Brain microvascular endothelial cell (primary cell): ENCODE measurements at regions not wholly inside any gene's neighbourhood (a gene's known extent, or its start where the extent isn't known, plus 50 kb on each side); places are given as distances from the start of the nearest gene placed in this dataset.
"Not testable (repeated sequence)": the region's sequence is repeated elsewhere in the genome, so short reads cannot be mapped to it uniquely, and the experiment has no call there.

Experiments
- DNase-seq: peaks from one replicate; pipeline ENCODE4 v3.0.0-alpha.2; 2020
- H3K27ac ChIP-seq: fragments of 250-450 bp; sonication (Bioruptor Pico); 2 replicates; pipeline ENCODE4 v1.5.1; 2020; ENCODE audit warnings: mild to moderate bottlenecking, moderate library complexity
- H3K27me3 ChIP-seq: fragments of 250-450 bp; sonication (Bioruptor Pico); replicated peaks from 2 replicates; pipeline ENCODE4 v1.5.1; 2020; ENCODE audit warnings: mild to moderate bottlenecking
- H3K36me3 ChIP-seq: fragments of 250-450 bp; sonication (Bioruptor Pico); replicated peaks from 2 replicates; pipeline ENCODE4 v1.5.1; 2020; ENCODE audit warnings: mild to moderate bottlenecking
- H3K4me3 ChIP-seq: 2 replicates; pipeline ENCODE4 v1.5.1; 2011; ENCODE audit warnings: low read depth, mild to moderate bottlenecking, control low read depth, low read length, moderate library complexity
- in situ Hi-C: cut with HindIII; loops from 2 replicates; pipeline ENCODE4 v1.10.0; 2017; ENCODE audit warnings: low sequenced_read_pairs, low pct_ligation_motif_present
- TF ChIP-seq, protein P1 (sequence below): IDR thresholded peaks from 2 replicates; pipeline ENCODE4 v1.5.1; 2011; ENCODE audit warnings: low read depth, mild to moderate bottlenecking, moderate library complexity, low read length, control low read depth, inconsistent platforms; ENCODE audit errors: missing control alignments

DNA sequence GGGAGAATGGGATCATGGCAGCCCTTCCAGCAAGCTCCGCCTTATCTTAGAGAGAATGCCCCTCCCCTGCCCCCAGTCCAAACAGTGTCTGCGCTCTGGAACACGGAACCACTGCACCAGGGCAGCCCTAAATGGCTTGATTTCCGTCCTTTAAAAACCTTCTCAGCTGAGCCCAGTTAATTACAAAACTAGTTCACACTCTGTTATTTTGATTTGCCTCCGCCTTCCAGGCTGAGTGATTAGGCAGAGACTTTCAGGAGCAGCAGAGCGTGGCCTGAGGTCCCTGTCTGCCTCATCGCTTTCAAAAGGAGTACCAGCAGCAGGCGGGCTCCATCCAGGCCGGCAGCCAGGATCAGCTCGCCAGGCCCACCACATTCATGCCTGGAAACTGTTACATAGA, 313.0 kb downstream of the BRD1 start:
- Histone ChIP-seq H3K4me3 (no peak overlapping the region), H3K27me3 (no peaks in the 10 kb centered on the region), H3K27ac (no peak overlapping the region), H3K36me3 (no peaks in the 10 kb centered on the region)
- in situ Hi-C loops: no loop called here
- TF ChIP-seq, protein P1, sequence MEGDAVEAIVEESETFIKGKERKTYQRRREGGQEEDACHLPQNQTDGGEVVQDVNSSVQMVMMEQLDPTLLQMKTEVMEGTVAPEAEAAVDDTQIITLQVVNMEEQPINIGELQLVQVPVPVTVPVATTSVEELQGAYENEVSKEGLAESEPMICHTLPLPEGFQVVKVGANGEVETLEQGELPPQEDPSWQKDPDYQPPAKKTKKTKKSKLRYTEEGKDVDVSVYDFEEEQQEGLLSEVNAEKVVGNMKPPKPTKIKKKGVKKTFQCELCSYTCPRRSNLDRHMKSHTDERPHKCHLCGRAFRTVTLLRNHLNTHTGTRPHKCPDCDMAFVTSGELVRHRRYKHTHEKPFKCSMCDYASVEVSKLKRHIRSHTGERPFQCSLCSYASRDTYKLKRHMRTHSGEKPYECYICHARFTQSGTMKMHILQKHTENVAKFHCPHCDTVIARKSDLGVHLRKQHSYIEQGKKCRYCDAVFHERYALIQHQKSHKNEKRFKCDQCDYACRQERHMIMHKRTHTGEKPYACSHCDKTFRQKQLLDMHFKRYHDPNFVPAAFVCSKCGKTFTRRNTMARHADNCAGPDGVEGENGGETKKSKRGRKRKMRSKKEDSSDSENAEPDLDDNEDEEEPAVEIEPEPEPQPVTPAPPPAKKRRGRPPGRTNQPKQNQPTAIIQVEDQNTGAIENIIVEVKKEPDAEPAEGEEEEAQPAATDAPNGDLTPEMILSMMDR: no peak
- no peak for DNase-seq

DNA sequence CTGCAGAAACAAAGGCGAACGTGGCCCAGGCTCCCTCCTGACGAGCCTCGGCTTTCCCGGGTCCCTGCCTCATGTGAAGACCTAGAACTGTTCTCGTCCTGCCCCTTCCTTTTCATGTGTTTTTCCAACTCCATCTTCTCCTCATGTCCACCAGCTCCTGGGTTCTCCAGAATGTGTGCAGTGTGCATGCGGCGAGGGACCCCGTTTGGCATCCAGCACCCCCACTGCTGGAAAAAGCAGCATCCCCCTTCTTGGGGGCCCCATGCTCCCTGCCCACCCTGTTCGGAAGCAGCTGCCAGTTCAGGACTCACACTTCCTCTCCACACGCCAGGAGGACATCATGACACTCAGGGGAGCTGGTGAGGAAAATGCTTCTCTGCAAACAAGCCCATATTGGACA, 313.5 kb downstream of the BRD1 start:
- H3K4me3 ChIP-seq: no peak overlapping the region
- H3K36me3 ChIP-seq: no peaks in the 10 kb centered on the region
- no peak for DNase-seq
- TF ChIP-seq, protein P1: no peak
- no peak overlapping the region for H3K27ac ChIP-seq
- in situ Hi-C loops: no loop called here
- no peaks in the 10 kb centered on the region for H3K27me3 ChIP-seq

GRCh38 chr22:49513358-49513851, 314.3 kb downstream of the BRD1 start:
- Histone ChIP-seq H3K27ac (no peak overlapping the region), H3K4me3 (no peak overlapping the region), H3K27me3 (no peaks in the 10 kb centered on the region), H3K36me3 (no peaks in the 10 kb centered on the region)
- no peak for DNase-seq
- in situ Hi-C loops: no loop called here
- TF ChIP-seq, protein P1: no peak

GRCh38 chr22:49512487-49513165, 315.0 kb downstream of the BRD1 start:
- TF ChIP-seq, protein P1: no peak
- no peak for DNase-seq
- in situ Hi-C loops: no loop called here
- Histone ChIP-seq H3K27me3 (no peaks in the 10 kb centered on the region), H3K27ac (no peak overlapping the region), H3K36me3 (no peaks in the 10 kb centered on the region), H3K4me3 (no peak overlapping the region)

- H3K27me3 ChIP-seq, in situ Hi-C loops, H3K36me3 ChIP-seq, H3K4me3 ChIP-seq, H3K27ac ChIP-seq, DNase-seq: not testable (repeated sequence)
Observed at GRCh38 chr22:49511393-49512189, 316.1 kb downstream of the BRD1 start.

GRCh38 chr22:49510718-49511117, 317.0 kb downstream of the BRD1 start:
- H3K27ac ChIP-seq: no peak overlapping the region
- no peaks in the 10 kb centered on the region for H3K36me3 ChIP-seq
- in situ Hi-C loops: no loop called here
- H3K4me3 ChIP-seq: no peak overlapping the region
- no peaks in the 10 kb centered on the region for H3K27me3 ChIP-seq
- DNase-seq: no peak
- TF ChIP-seq, protein P1: no peak
